AG09309 (cell line): ENCODE measurements at regions not wholly inside any gene's neighbourhood (a gene's known extent, or its start where the extent isn't known, plus 50 kb on each side); places are given as distances from the start of the nearest gene placed in this dataset.

Source experiments
- DNase-seq: peaks from one replicate; pipeline ENCODE4 v3.0.0-alpha.2; 2010; ENCODE audit warnings: low read depth
- H3K4me3 ChIP-seq: 2 replicates; pipeline ENCODE4 v1.5.1; 2011; ENCODE audit warnings: mild to moderate bottlenecking, low read depth, low read length, moderate library complexity; ENCODE audit not compliant: control insufficient read depth
- TF ChIP-seq, protein P1 (sequence below): IDR thresholded peaks from 2 replicates; pipeline ENCODE4 v1.5.1; 2011; ENCODE audit warnings: mild to moderate bottlenecking, low read depth, low read length, inconsistent platforms; ENCODE audit not compliant: insufficient read depth, control insufficient read depth; ENCODE audit errors: missing control alignments

DNA sequence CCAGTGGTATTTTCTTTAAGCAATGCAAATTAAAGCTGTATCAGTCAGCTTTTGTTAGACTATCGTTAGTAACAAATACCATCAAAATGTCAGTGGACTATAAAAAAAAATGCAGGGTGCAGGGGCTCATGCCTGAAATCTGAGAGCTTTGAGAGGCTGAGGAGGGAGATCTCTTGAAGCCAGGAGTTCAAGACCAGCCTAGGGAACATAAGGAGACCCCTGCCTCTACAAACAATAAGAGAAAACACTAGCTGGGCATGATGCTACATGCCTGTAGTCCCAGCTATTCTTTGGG lies 253.7 kb downstream of the MYCN start:
- H3K4me3 ChIP-seq, result no peak overlapping the region
- no peak for DNase-seq
- TF ChIP-seq, protein P1, sequence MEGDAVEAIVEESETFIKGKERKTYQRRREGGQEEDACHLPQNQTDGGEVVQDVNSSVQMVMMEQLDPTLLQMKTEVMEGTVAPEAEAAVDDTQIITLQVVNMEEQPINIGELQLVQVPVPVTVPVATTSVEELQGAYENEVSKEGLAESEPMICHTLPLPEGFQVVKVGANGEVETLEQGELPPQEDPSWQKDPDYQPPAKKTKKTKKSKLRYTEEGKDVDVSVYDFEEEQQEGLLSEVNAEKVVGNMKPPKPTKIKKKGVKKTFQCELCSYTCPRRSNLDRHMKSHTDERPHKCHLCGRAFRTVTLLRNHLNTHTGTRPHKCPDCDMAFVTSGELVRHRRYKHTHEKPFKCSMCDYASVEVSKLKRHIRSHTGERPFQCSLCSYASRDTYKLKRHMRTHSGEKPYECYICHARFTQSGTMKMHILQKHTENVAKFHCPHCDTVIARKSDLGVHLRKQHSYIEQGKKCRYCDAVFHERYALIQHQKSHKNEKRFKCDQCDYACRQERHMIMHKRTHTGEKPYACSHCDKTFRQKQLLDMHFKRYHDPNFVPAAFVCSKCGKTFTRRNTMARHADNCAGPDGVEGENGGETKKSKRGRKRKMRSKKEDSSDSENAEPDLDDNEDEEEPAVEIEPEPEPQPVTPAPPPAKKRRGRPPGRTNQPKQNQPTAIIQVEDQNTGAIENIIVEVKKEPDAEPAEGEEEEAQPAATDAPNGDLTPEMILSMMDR, result no peak

DNA sequence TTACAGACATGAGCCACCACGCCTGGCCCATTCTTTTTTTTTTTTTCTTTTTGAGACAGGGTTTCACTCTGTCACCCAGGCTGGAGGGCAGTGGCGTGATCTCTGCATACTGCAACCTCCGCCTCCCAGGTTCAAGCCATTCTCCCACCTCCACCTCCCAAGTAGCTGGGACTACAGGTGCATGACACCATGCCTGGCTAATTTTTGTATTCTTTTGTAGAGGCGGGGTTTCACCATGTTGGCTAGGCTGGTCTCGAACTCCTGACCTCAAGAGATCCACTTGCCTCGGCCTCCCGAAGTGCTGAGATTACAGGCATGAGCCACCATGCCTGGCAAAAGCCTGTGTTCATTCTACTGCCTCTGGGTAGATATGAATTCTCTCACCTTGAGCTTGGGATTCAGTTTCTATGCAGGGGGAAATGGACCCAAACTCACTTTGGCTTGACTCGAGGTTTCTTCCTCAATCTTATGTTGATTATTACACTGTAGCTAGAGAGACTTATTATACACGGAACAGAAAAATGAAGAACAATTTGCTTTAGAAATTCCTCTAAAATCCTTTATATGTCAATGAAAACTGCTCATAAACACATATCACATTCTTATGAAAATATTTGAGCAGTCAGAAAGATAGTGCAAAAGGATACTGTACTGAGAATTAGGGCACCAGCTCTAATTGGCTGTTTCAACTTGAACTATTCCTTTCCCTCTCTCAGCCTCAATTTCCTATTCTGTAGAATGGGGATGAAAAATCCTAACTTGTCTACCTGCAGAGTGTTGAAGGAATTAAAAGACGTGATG lies 252.3 kb downstream of the MYCN start:
- no peak overlapping the region for H3K4me3 ChIP-seq
- TF ChIP-seq, protein P1, result no peak
- no peak for DNase-seq

DNA sequence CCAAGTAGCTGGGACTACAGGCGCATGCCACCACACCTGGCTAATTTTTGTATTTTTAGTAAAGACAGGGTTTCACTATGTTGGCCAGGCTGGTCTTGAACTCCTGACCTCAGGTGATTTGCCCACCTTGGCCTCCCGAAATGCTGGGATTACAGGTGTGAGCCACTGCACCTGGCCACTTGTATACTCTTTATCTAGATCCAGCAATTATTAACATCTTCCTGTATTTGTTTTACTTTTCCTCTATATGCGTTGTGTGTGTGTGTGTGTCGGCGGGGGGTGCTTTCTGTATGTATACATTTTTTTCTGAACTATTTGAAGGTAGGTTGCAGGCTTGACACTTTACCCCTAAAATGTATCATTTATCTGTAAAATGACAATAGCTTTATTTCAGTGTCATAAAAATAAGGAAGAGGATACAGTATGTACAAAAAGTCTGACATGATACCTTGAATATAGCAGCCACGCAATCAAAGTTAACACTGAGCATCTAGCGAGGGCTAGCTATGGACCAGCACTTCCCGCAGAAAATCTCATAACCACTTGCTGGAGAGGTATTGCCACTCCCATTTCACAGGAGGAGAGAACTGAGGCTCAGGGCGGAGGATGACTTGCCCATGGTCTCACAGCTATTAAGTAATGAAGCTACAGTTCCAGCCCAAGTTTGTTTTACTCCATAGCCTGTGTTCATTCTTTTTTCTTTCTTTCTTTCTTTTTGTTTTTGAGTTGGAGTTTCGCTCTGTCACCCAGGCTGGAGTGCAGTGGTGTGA lies 251.3 kb downstream of the MYCN start:
- TF ChIP-seq, protein P1, result no peak
- no peak overlapping the region for H3K4me3 ChIP-seq
- DNase-seq, result no peak

DNA sequence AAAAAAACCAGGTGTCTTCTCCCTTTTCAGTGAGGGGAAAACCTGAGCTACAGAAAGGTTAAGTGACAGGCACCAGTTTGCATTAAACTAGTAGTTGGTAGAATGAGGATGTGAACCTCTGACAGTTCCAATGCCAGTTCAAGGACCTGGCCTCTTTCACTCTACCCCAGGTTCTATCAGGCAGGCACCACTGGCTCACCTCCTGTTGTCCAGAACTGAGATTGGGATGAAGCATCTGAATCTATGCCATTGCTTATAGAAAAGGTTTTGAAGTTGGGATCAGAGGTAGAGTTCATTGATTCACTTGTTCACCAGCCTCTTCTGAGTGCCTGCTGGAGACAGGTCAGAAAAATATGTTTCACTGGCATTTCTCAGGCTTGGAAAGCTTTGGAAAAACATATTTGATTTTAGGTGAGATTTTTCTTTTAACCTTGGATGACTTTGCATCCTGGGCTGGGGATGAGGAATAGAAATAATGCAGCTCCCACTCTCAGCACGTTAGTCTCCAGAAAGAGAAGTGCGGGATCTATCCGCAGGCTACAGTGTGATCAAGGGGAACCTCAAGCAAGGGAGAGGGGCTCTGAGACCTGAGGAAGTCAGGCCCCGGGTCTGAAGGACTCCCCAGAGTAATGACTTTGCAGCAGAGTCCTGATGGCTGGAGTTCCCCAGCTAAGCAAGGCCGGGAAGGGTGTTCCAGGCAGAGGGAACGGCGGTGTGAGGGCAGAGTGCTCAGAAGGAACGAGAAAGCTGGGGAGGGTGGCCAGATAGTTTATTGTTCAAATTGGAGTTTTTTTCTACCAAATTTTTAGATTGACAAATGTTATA lies 250.3 kb downstream of the MYCN start:
- H3K4me3 ChIP-seq, result no peak overlapping the region
- TF ChIP-seq, protein P1, result no peak
- DNase-seq, result no peak

DNA sequence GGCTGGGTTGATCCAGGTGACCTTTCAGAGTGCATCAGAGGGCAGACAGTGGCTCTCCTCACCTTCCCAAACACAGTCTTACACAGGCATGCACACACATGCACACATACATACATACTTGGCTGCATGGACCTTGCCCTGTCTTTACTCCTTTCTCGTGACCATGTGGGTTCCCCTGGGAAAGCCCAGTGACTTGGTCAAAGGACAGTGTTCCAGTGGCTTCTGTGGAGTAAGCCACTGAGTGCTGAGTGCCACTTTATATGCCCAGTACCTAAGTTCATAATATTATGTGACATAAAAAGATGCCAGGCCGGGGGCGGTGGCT lies 249.4 kb downstream of the MYCN start:
- DNase-seq, result no peak
- H3K4me3 ChIP-seq, result no peak overlapping the region
- TF ChIP-seq, protein P1, result no peak

DNA sequence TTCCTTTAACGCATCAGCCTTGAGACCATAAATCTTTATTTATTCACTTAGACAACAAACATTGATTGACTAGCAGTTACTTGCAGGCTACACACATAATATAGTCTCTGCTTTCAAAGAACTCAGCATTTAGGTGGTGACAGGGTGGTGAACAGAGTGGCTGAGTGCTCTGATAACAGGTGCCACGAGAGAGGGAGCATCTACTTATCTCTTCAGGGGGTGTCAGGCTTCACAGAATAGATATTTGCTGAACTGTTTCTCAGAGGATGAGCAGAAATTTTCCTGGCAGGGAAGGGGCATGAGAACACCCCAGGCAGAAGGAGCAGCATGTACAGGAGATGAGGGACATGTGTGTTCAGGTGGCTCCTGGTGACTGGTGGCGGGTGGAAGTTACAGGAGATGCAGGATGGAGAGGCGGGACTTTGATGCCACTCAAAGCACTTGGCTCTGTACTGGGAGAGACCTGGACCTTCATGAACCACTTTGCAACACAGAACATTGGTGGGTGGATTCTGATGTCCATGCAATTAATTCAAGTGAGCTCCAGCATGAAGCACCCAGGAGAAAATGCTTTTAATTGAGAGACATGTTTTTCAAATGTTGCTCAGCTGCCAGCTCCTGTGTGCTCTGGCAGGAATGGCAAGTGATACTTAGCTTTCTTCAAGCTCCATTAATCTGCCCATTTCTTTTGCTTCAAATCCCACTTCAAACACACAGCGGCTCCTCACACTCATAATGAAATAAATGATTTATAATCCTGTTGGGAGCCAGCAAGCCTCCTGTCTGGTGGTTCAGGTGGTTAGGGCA lies 248.9 kb downstream of the MYCN start:
- TF ChIP-seq, protein P1, result no peak
- no peak for DNase-seq
- H3K4me3 ChIP-seq, result no peak overlapping the region
